ENCODE measurements at regions not wholly inside any gene's neighbourhood (a gene's known extent, or its start where the extent isn't known, plus 50 kb on each side); places are given as distances from the start of the nearest gene placed in this dataset.

DNA sequence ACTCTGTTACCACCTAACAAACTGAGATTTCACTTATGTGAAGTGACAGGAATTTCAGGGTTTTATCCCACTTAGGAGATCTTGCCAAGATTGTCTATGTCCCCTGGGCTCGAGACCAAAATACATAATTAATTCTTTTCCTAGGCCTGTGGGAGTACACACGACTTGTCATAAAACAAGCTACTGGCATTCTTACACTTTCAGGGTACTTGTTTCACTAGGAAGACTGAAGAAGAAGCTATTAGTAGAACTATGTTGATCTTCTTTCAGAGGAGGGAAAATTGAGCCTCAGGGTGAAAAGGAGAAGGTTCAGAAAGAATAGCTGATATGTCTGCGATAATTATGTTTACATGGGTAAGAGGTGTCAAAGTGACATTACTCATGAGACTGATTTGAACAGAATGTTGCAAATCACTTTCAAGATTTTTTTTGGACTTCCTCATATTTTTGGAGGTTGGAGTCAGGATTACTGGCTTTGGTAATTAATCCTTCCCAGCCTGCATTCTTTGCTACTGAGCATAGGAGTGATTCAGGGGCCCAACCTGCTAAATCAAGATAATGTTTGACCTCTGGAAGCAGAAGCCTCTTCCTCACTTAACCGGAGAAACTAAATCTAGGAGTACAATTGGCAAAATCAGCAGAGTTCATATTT is 240.0 kb upstream of the NT5C1B start:
- Histone ChIP-seq H2AFZ (ENCODE audit: low read depth, low read length) (no peak overlapping the region), H3K9me3 (ENCODE audit: low read length) (no peaks in the 10 kb centered on the region), H3K4me2 (ENCODE audit: low read length) (no peak overlapping the region), H4K20me1 (ENCODE audit: insufficient read depth) (no peaks in the 10 kb centered on the region), H3K9me2 (ENCODE audit: insufficient read depth, low read length) (no peaks in the 10 kb centered on the region), H3K27ac (ENCODE audit: low read length) (no peak overlapping the region), H3K36me3 (ENCODE audit: insufficient read depth, low read length) (no peaks in the 10 kb centered on the region), H3F3A (ENCODE audit: insufficient read depth, low read length, poor library complexity, severe bottlenecking) (no peaks in the 10 kb centered on the region), H3K27me3 (ENCODE audit: insufficient read depth, low read depth, low read length) (no peaks in the 10 kb centered on the region), H3K79me2 (replicated peaks; ENCODE audit: insufficient read depth, low read length) (no peaks in the 10 kb centered on the region), H3K4me3 (ENCODE audit: low read length) (no peak overlapping the region), H3K9ac (ENCODE audit: low read length) (no peak overlapping the region)
- TF ChIP-seq, protein P1, sequence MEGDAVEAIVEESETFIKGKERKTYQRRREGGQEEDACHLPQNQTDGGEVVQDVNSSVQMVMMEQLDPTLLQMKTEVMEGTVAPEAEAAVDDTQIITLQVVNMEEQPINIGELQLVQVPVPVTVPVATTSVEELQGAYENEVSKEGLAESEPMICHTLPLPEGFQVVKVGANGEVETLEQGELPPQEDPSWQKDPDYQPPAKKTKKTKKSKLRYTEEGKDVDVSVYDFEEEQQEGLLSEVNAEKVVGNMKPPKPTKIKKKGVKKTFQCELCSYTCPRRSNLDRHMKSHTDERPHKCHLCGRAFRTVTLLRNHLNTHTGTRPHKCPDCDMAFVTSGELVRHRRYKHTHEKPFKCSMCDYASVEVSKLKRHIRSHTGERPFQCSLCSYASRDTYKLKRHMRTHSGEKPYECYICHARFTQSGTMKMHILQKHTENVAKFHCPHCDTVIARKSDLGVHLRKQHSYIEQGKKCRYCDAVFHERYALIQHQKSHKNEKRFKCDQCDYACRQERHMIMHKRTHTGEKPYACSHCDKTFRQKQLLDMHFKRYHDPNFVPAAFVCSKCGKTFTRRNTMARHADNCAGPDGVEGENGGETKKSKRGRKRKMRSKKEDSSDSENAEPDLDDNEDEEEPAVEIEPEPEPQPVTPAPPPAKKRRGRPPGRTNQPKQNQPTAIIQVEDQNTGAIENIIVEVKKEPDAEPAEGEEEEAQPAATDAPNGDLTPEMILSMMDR (IDR thresholded peaks at IDR 0.05; ENCODE audit: poor library complexity, severe bottlenecking): no peak
- TF ChIP-seq RAD21 (conservative IDR thresholded peaks at IDR 0.05) (no peak), POLR2AphosphoS5 (IDR thresholded peaks at IDR 0.05) (no peak), SMC3 (conservative IDR thresholded peaks at IDR 0.05; ENCODE audit: poor library complexity) (no peak), TAF1 (IDR thresholded peaks at IDR 0.05; ENCODE audit: low read depth) (no peak), EZH2 (IDR thresholded peaks at IDR 0.05; ENCODE audit: borderline replicate concordance, insufficient read depth, low read length, poor library complexity, severe bottlenecking) (no peak), MXI1 (conservative IDR thresholded peaks at IDR 0.05; ENCODE audit: poor library complexity, severe bottlenecking) (no peak), EP300 (conservative IDR thresholded peaks at IDR 0.05; ENCODE audit: poor library complexity, severe bottlenecking) (no peak)
- TF ChIP-seq, protein P2, sequence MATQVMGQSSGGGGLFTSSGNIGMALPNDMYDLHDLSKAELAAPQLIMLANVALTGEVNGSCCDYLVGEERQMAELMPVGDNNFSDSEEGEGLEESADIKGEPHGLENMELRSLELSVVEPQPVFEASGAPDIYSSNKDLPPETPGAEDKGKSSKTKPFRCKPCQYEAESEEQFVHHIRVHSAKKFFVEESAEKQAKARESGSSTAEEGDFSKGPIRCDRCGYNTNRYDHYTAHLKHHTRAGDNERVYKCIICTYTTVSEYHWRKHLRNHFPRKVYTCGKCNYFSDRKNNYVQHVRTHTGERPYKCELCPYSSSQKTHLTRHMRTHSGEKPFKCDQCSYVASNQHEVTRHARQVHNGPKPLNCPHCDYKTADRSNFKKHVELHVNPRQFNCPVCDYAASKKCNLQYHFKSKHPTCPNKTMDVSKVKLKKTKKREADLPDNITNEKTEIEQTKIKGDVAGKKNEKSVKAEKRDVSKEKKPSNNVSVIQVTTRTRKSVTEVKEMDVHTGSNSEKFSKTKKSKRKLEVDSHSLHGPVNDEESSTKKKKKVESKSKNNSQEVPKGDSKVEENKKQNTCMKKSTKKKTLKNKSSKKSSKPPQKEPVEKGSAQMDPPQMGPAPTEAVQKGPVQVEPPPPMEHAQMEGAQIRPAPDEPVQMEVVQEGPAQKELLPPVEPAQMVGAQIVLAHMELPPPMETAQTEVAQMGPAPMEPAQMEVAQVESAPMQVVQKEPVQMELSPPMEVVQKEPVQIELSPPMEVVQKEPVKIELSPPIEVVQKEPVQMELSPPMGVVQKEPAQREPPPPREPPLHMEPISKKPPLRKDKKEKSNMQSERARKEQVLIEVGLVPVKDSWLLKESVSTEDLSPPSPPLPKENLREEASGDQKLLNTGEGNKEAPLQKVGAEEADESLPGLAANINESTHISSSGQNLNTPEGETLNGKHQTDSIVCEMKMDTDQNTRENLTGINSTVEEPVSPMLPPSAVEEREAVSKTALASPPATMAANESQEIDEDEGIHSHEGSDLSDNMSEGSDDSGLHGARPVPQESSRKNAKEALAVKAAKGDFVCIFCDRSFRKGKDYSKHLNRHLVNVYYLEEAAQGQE (IDR thresholded peaks at IDR 0.05; ENCODE audit: borderline replicate concordance): no peak

DNA sequence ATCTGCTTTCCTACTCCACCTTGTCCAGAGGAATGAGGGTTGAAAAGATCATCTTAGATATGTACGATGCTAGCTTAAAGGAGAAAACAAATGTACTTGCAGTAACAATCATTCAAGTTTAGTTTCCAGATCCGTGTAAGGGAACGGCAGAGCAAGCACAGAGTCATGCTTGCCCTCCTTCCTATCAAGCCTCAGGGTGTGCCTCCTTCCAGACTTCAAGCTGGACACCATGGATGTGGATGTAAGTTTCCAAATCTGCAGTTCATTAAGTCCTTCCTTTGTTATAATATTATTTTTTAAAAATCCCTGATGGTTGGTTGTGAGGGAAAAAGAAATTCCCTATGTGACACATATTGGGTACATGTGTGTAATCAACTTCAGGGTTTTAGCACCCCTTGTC is 238.9 kb upstream of the NT5C1B start:
- no peak for TF ChIP-seq EZH2 (IDR thresholded peaks at IDR 0.05; ENCODE audit: borderline replicate concordance, insufficient read depth, low read length, poor library complexity, severe bottlenecking)
- no peak for TF ChIP-seq POLR2AphosphoS5 (IDR thresholded peaks at IDR 0.05)
- TF ChIP-seq, protein P2 (IDR thresholded peaks at IDR 0.05; ENCODE audit: borderline replicate concordance): no peak
- TF ChIP-seq, protein P1 (IDR thresholded peaks at IDR 0.05; ENCODE audit: poor library complexity, severe bottlenecking): no peak
- no peak for TF ChIP-seq RAD21 (conservative IDR thresholded peaks at IDR 0.05)
- no peak for TF ChIP-seq MXI1 (conservative IDR thresholded peaks at IDR 0.05; ENCODE audit: poor library complexity, severe bottlenecking)
- no peaks in the 10 kb centered on the region for H3K9me2 ChIP-seq (ENCODE audit: insufficient read depth, low read length)
- no peaks in the 10 kb centered on the region for H4K20me1 ChIP-seq (ENCODE audit: insufficient read depth)
- H3K4me2 ChIP-seq (ENCODE audit: low read length): no peak overlapping the region
- no peak overlapping the region for H3K4me3 ChIP-seq (ENCODE audit: low read length)
- H3K36me3 ChIP-seq (ENCODE audit: insufficient read depth, low read length): no peaks in the 10 kb centered on the region
- H3F3A ChIP-seq (ENCODE audit: insufficient read depth, low read length, poor library complexity, severe bottlenecking): no peaks in the 10 kb centered on the region
- H3K27ac ChIP-seq (ENCODE audit: low read length): no peak overlapping the region
- H2AFZ ChIP-seq (ENCODE audit: low read depth, low read length): no peak overlapping the region
- H3K9me3 ChIP-seq (ENCODE audit: low read length): no peaks in the 10 kb centered on the region
- H3K79me2 ChIP-seq (replicated peaks; ENCODE audit: insufficient read depth, low read length): no peaks in the 10 kb centered on the region
- H3K9ac ChIP-seq (ENCODE audit: low read length): no peak overlapping the region
- no peaks in the 10 kb centered on the region for H3K27me3 ChIP-seq (ENCODE audit: insufficient read depth, low read depth, low read length)

Data from neural cell (in vitro differentiated cells).